GM19452 (cell line): ENCODE measurements at regions not wholly inside any gene's neighbourhood (a gene's known extent, or its start where the extent isn't known, plus 50 kb on each side); places are given as distances from the start of the nearest gene placed in this dataset.
"Not testable (repeated sequence)": the region's sequence is repeated elsewhere in the genome, so short reads cannot be mapped to it uniquely, and the experiment has no call there.

ENCODE experiments used
- ATAC-seq: cut with Tn5 transposase; IDR thresholded peaks from one replicate; pipeline ENCODE4 v1.9.1; 2021; ENCODE audit not compliant: unreplicated experiment

- ATAC-seq, result no peak
Observed at GRCh38 chr15:69906256-69907185, 191.2 kb downstream of the TLE3 start.

DNA sequence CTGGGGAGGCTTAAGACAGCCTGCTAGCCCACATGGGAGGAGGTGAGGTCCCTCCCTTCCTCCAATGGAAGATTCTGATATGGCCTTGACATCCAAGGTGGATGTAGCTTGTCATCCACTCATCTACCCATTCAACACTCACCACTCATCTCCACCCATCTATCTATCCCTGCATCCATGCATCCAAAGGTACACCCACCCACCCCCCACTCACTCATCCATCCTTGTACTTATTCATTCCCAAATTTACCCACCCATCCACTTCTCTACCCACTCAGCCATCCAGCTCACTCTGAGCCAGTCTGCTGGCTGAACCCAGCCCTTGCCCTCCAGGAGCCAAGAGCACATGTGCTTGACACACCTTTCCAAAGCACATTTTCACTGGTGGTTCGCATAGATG lies 189.7 kb downstream of the TLE3 start:
- no peak for ATAC-seq

DNA sequence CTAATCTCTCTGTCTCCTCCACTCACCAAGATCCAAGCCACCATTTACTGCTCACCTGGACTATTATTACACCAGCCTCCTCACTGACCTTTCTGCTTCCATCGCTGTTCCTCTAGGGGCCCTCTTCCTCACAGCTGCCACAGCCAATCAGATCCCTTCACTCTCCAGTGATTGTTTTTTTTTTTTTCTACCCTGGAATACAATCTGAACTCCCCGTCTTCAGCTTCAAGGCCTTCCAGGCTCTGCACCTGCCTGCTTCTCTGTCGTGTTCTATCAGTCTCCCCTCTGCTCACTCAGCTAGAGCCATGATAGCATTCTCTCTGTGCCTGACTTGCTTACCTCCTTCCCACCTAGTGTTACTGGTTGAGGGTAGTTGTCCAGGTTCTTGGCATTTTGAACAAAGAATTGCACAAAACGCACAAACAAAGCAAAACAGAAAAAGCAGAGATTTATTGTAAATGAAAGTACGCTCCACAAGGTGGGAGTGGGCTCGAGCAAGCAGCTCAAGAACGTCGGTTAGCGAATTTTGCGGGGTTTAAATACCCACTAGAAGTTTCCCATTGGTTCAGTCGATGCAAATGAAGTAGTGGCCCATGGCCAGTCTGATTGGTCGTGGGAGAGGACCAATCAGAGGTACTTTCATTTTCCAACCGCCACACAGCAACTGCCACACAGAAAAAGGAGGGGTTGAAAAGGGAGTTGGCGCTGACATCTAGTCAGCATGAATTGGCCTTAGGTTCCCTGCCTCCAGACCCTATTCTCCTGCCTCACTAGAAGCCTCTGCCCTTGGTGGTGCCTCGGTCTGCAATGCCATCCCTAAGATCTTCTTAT lies 188.9 kb downstream of the TLE3 start:
- ATAC-seq, result no peak

GRCh38 chr15:69909719-69910444 lies 187.8 kb downstream of the TLE3 start:
- no peak for ATAC-seq

DNA sequence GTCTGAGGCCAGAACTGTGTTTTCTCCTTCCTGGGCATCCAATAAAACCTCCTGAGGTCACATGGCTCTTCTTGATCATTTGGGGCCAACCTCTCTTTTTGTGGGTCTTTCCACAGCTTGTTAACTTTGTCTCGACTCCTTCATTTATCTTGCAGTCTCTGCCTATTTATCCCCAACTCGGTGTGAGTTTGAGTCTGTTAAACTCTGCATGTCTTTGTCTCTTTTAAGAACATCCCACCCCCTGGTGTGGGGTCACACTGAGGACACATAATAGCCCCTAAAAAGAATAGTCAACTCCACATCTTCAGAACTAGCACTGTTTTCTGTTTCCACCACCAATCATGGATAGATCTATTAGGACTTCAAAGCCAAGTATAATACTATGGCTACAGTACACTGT lies 187.2 kb downstream of the TLE3 start:
- ATAC-seq, result no peak

- ATAC-seq, result no peak
Observed at GRCh38 chr15:69912116-69912515, 185.6 kb downstream of the TLE3 start.

- no peak for ATAC-seq
Observed at GRCh38 chr15:69914040-69914439, 183.7 kb downstream of the TLE3 start.

DNA sequence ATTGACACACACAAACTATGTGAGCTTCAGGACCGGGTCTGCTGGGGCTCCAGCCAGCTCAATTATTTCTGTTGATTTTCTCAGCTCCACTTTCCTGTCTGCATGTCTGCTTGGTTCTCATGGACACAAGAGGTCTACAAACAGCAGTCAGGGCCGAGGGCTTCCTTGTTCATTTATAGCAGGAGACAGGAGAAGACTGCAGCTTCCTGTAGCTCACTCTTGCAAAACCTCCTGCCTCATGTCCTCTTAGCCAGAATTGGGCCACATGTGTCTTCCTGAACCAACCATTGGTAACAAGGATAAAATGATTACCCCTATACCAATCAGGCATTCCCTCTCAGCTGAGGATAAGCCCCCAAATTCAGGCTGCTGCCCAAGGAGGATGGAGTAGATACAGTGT lies 182.8 kb downstream of the TLE3 start:
- ATAC-seq, result no peak

- no peak for ATAC-seq
Observed at GRCh38 chr15:69916169-69916785, 181.4 kb downstream of the TLE3 start.

- no peak for ATAC-seq
Observed at GRCh38 chr15:69917056-69917455, 180.7 kb downstream of the TLE3 start.

DNA sequence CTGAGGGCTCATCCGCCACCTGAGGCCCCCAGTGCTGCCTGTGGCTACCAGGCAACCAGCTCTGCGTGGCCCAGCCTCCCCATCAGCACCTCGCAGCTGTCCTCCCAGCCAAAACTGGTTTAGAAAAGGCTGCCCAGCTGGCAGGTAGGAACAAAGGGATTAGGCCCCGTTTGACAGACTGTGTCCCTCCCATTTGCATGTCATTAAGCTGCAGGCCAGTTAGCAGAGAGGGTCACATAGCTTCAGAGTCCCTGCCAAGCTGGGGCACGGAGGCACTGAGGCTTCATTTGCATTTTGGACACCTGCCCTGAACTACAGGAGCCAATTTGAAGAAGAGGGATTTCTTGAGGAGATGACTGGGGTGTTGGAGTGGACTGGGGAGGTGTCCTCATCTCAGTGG lies 177.9 kb downstream of the TLE3 start:
- ATAC-seq, result no peak

DNA sequence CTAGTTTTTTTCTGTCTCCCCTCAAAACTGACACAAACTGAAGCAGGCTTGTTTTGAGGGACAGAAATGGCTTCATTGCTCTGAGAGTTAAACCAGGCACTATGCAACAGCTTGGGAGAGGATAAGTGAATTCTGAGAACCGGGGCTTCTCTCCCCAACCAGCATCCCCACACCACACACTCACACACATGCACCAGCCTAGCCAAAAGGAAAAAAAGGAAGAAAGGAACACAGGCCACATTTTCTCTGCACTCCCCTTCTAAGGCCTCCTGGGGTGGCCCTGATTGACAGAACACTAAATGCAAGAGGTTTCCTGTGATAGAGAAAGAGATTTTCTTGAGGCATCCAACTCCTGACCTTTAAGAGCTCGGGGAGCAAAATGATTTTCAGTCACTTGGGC lies 177.5 kb downstream of the TLE3 start:
- ATAC-seq, result no peak

GRCh38 chr15:69921626-69922619 lies 175.8 kb downstream of the TLE3 start:
- ATAC-seq, result no peak

- ATAC-seq, result no peak
Observed at GRCh38 chr15:69924531-69924930, 173.2 kb downstream of the TLE3 start.

DNA sequence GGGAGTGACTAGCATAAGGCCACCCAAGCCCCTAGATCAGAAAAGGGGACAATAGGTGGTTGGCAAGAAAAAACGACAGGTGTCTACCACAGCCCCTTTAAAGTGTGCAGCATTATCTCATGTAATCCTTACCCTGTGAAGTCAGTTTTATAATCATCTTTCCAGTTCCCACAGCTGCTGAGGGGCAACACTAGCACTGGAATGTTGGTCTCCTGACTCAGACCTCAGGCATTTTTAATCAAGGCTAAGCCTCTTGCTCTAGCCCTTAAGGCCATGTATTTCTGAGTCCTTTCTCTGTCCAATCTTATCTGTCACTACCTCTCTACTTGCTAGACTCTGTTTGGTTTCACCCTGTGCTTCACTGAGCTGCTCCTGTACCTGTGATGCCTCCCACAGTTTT lies 171.7 kb downstream of the TLE3 start:
- ATAC-seq, result no peak

DNA sequence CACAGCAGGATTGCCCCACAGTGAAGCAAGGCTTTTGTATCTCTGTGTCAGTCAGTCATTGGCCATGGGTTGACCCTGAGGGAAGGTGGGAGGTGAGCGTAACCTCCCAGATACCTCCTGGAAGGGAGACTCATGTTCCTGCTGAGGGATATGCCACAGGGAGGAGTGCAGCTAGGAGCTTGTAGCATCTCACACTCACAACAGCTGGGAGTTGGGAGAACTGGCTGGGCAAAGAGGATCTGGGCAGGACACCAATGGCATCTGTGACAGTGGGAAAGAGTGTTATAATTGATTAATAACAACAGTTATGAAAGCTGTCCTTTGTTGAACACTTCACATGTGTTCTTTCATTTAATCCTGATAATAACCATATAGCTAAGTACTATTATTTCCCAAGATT lies 171.0 kb downstream of the TLE3 start:
- ATAC-seq, result no peak

- not testable (repeated sequence) for ATAC-seq
Observed at GRCh38 chr15:69928890-69929289, 168.8 kb downstream of the TLE3 start.

DNA sequence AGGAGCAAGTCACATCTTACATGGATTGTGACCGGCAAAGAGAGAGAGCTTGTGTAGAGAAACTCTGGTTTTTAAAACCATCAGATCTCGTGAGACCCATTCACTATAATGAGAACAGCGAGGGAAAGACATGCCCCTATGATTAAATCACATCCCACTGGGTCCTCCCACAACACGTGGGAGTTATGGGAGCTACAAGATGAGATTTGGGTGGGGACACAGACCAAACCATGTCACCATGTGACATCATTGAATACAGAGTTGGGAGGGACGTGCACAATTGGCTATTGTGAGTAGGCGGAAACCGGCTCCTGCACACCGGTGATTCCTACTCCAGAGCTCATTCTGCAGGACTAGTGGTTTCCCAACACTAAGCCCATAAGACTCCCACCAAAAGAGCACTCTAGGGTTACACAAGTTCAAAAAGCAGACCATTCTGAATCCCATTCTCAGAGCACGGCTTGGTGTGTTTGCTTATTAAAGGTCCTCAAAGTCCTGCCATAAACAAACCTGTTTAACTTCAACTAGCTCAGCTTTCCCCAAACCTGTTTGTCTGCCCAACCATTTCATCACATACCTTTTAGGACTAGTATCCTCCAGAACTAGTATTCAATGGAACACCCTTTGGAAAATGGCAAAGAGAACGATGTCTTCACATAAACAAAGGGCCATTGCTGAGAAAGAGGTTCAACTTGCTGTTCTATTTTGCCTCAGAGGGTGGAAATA lies 167.6 kb downstream of the TLE3 start:
- no peak for ATAC-seq

GRCh38 chr15:69930754-69931153 lies 167.0 kb downstream of the TLE3 start:
- no peak for ATAC-seq
